G401 (cell line): ENCODE measurements at regions not wholly inside any gene's neighbourhood (a gene's known extent, or its start where the extent isn't known, plus 50 kb on each side); places are given as distances from the start of the nearest gene placed in this dataset.

Source experiments
- DNase-seq: peaks from one replicate; pipeline ENCODE4 v3.0.0-alpha.2; 2015; ENCODE audit warnings: low spot score
- in situ Hi-C: cut with HindIII; loops from 2 replicates; pipeline ENCODE4 v1.10.0; 2016; ENCODE audit warnings: low sequenced_read_pairs, mixed read lengths

GRCh38 chr2:203585516-203585915, 50.4 kb upstream of the RAPH1 start:
- in situ Hi-C loops = no loop called here
- no peak for DNase-seq

- DNase-seq = no peak
- in situ Hi-C loops = no loop called here
These were observed 51.1 kb upstream of the RAPH1 start for GRCh38 chr2:203586206-203586605.

- DNase-seq = no peak
- in situ Hi-C loops = no loop called here
These were observed 51.6 kb upstream of the RAPH1 start for GRCh38 chr2:203586696-203587095.

- no peak for DNase-seq
- in situ Hi-C loops = no loop called here
These were observed 55.4 kb upstream of the RAPH1 start for GRCh38 chr2:203590496-203590895.

GRCh38 chr2:203591642-203592041, 56.5 kb upstream of the RAPH1 start:
- DNase-seq = no peak
- in situ Hi-C loops = no loop called here

GRCh38 chr2:203592470-203592869, 57.4 kb upstream of the RAPH1 start:
- in situ Hi-C loops = no loop called here
- no peak for DNase-seq

- DNase-seq = no peak
- in situ Hi-C loops = no loop called here
These were observed 59.4 kb upstream of the RAPH1 start for GRCh38 chr2:203594541-203594940.

GRCh38 chr2:203596183-203596582, 61.1 kb upstream of the RAPH1 start:
- in situ Hi-C loops = no loop called here

GRCh38 chr2:203599509-203599908, 64.4 kb upstream of the RAPH1 start:
- in situ Hi-C loops = no loop called here
- no peak for DNase-seq

More at GRCh38 chr2:203596183-203596582, 61.1 kb upstream of the RAPH1 start:
- DNase-seq = no peak

- DNase-seq = no peak
- in situ Hi-C loops = no loop called here
These were observed 65.2 kb upstream of the RAPH1 start for GRCh38 chr2:203600286-203600685.

- no peak for DNase-seq
- in situ Hi-C loops = no loop called here
These were observed 68.6 kb upstream of the RAPH1 start for GRCh38 chr2:203603456-203604389.

GRCh38 chr2:203605302-203605701, 70.2 kb upstream of the RAPH1 start:
- in situ Hi-C loops = no loop called here
- DNase-seq = no peak

GRCh38 chr2:203606051-203606450, 71.0 kb upstream of the RAPH1 start:
- in situ Hi-C loops = no loop called here
- no peak for DNase-seq

- no peak for DNase-seq
- in situ Hi-C loops = no loop called here
These were observed 75.5 kb upstream of the RAPH1 start for GRCh38 chr2:203610558-203610957.

- in situ Hi-C loops = no loop called here
These were observed 77.1 kb upstream of the RAPH1 start for GRCh38 chr2:203612246-203612645.

GRCh38 chr2:203619267-203619878, 84.3 kb upstream of the RAPH1 start:
- in situ Hi-C loops = no loop called here
- DNase-seq = no peak

More at GRCh38 chr2:203612246-203612645, 77.1 kb upstream of the RAPH1 start:
- DNase-seq = no peak

GRCh38 chr2:203621981-203622515, 84.4 kb upstream of the CD28 start:
- in situ Hi-C loops = no loop called here

GRCh38 chr2:203623096-203623495, 83.3 kb upstream of the CD28 start:
- DNase-seq = no peak
- in situ Hi-C loops = no loop called here

More at GRCh38 chr2:203621981-203622515, 84.4 kb upstream of the CD28 start:
- DNase-seq = no peak

- in situ Hi-C loops = no loop called here
- DNase-seq = no peak
These were observed 82.8 kb upstream of the CD28 start for GRCh38 chr2:203623661-203624060.

GRCh38 chr2:203625701-203626100, 80.7 kb upstream of the CD28 start:
- in situ Hi-C loops = no loop called here
- no peak for DNase-seq
